ENCODE measurements at regions not wholly inside any gene's neighbourhood (a gene's known extent, or its start where the extent isn't known, plus 50 kb on each side); places are given as distances from the start of the nearest gene placed in this dataset.
"Not testable (repeated sequence)": the region's sequence is repeated elsewhere in the genome, so short reads cannot be mapped to it uniquely, and the experiment has no call there.

GRCh38 chr9:87160148-87161102 lies 213.1 kb upstream of the GAS1 start:
- DNase-seq, result no peak

- DNase-seq, result no peak
These were observed 219.9 kb upstream of the GAS1 start for GRCh38 chr9:87167161-87167560.

GRCh38 chr9:87167582-87167981 lies 220.3 kb upstream of the GAS1 start:
- no peak for DNase-seq

- DNase-seq, result no peak
These were observed 231.0 kb upstream of the GAS1 start for GRCh38 chr9:87178302-87178701.

GRCh38 chr9:87179553-87180340 lies 232.4 kb upstream of the GAS1 start:
- no peak for DNase-seq

GRCh38 chr9:87180361-87180760 lies 233.1 kb upstream of the GAS1 start:
- DNase-seq, result no peak

- DNase-seq, result no peak
These were observed 233.5 kb upstream of the GAS1 start for GRCh38 chr9:87180841-87181240.

DNA sequence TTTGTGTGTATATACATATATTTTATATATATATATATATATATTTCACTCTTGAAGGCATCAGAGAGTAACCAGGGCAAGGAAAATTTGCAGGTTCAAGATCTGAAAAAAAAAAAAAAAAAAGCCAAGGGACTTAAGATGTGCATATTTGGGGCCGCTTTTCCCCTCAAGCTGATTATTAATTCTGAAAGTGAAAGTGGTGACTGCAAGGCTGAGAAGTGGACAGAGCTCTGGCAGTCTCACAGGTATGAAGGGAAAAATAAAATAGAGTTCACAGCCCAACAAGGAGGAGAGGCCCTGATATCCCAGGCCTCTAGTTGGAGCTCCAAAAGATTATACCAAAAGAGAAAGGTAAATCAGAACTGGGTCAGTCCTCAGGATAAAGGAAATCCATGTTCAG lies 234.4 kb upstream of the GAS1 start:
- DNase-seq, result no peak

GRCh38 chr9:87184956-87185642 lies 237.8 kb upstream of the GAS1 start:
- DNase-seq, result no peak

- DNase-seq, result no peak
These were observed 240.3 kb upstream of the GAS1 start for GRCh38 chr9:87187656-87188055.

DNA sequence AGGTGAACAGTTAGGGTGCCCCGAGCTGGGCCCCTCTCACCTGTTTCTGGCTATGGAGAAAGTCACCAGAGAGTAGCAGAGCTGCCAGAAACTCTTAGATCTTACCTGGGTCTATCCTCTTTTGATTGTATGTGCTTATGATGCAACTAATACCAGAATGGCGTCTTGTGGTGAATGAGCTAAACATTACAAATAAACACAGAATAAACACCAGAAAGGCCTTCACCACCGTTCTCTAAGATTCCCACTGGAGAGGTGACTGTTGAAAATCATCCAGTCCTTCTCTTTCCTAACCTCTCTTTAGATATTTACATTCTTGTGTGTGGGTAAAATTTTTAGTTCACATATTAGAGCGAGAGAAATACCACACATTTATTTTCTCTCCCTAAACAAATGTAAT lies 241.7 kb upstream of the GAS1 start:
- DNase-seq, result no peak

DNA sequence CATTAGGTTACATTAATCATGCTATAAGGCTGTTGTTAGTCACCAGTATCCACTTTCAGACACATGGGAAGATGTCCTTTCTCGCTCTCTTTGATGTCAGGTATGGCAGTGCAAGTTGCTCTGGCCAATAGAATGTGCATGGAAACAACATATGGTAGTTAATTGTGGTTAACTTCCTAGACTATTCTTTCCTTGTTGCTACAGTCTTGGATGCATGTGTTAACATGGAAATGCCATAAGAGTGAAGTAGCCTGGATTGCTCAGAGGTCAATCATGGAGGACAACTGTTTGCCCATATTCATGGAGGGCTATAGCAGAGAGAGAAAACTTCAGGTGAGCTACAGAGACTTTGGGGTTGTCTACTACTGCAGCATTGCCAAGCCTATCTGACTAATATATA lies 245.8 kb upstream of the GAS1 start:
- DNase-seq, result no peak

- DNase-seq, result no peak
These were observed 246.9 kb upstream of the GAS1 start for GRCh38 chr9:87193925-87194868.

DNA sequence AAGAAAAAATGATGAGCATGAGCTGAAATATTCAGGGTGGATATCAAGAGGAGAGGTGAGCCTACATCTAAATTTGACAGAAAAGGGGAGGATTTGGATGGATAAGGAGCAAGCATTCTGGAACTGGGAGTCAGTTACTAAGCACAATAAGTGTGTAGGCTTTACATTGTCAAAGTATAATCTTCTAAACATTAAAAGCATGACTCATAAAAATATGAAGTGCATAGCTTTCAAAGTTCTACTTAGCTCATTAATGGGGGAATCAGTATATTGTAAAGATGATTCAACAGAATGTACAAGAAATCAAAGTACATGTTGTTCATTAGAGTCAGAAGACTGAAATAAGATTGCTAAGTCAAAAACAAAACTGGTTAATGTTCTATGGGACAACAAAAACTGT lies 248.0 kb upstream of the GAS1 start:
- DNase-seq, result no peak

DNA sequence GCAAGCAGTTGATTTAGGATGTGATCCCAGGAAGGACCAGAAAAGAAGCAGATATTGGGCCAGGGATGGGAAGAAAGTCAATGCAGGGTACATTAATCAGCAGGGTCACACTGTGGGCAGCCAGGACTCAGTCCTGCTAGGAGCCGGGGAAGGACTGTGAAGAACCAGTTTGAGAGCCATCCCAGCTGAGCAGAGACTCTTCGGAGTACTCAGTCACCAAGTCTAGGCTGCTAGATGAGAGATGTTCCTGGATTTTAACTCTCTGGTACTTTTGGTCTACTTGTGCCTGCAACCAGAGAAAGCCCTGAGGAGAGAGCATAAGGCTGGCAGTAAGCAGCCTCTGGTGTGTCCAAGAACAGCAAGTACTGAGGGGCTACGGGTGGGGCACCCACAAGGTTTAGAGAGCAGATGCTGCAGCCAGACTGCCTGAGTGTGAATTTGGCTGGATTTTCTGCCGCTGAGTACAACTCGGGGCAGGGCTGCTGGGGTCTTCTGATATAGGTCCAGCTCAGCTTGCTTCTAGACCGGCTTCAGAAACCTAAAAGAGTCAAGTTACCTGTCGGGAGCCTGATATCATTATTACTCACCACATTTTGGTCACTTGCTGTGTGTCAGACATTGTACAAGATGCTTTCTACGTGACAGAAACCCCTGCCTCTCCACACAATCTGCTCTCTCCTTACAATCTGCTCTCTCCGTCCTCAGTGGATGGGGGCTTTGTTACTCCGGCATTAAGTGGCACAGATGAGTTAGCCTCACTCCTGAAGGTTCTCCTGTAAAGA lies 250.2 kb upstream of the GAS1 start:
- no peak for DNase-seq

DNA sequence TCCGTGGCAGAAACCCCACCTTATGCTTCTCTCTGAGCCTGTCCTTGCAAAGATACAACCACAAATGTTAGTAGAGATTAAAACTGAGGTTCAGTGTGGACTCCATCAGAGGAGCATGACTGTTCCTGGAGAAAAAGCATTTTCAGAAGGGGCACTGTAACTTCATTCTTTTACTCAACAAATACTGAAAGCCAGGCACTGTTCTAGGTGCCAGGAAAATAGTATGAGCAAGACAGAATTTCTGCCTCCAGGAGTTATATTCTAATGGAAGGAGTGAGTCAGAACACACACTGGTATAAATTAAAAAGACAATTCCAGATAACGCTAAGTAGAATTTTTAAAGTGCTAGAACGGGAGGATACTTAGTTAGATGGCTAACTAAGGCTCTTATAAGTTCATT lies 251.4 kb upstream of the GAS1 start:
- no peak for DNase-seq

DNA sequence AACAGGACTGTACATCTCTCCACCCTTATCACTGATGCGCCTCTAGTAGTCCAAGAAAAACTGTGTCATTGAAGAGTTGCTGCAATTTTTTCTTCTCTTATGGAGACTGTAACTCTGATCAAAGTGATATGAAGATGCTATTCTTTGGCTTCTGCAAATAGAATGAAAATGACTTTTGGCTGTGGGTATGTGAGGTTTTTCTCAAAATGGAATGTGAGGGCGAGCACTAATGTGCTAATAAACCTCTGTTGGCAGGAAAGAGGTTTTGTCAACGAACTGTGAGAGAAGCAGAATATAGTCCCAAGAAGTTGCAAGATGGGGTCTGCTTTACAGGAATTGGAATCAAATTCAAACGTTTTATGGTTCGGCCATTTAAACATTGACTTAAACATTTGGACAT lies 252.0 kb upstream of the GAS1 start:
- no peak for DNase-seq

DNA sequence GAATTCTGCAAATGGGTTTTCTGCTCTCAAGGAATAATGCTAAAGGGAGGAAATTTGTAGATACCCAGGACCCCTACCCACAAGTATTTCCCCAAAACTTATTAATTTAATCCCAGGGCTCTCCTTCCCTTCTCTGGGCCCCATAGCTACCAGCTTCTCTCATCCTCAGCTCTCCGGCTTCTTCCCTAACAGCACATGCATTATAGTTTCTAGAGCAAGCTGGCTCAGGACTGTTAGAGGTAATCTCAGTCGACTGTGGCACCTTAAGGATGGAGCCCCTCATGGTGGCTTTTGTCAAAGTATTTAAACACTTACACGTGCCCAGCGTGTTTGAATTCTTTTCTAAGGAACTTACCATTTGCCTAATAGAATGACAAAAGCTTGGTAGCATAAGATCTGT lies 252.5 kb upstream of the GAS1 start:
- DNase-seq, result no peak

- no peak for DNase-seq
These were observed 254.0 kb upstream of the GAS1 start for GRCh38 chr9:87201351-87201751.

DNA sequence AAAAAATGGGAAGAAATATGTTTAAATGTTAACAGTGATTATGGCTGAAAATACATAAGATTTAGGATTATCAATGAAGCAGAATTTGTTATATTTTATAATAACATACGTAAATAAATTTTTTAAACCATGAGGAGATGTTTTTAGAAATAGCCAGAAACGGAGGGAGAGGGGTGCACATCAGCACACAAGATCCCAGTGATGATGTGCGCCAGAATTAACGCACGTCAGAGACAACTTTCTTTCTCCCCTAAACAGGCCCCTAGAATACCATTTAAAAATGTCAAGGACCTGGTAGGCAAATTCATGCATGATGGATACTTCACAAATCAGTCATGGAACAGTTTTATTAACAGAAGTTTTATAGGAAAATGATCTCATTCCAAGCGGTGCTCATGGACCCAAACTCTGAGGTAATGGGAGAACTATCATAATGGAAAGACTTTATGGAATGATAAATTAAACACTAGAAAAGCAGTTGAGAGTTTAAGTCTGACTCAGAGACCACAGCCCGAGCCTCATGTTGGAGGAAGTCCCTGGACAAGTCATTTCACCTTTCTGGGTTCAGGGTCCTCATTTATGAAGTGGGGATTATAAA lies 258.9 kb upstream of the GAS1 start:
- no peak for DNase-seq

GRCh38 chr9:87210658-87211057 lies 263.4 kb upstream of the GAS1 start:
- not testable (repeated sequence) for DNase-seq
